PC-3 (cell line): ENCODE measurements at regions not wholly inside any gene's neighbourhood (a gene's known extent, or its start where the extent isn't known, plus 50 kb on each side); places are given as distances from the start of the nearest gene placed in this dataset.

Source experiments
- ATAC-seq: fragments of 200-7000 bp; cut with Tn5 transposase; 2 replicates; pipeline ENCODE4 v1.9.1; 2020; ENCODE audit warnings: mild to moderate bottlenecking, moderate library complexity
- BruUV-seq: library from RNA; stranded (reverse); fragments of 400-500 nt; replicated peaks from 2 replicates; lab custom pipeline; 2021; lab: Mats Ljungman, UMichigan
- CTCF ChIA-PET: fragments of 300-600 bp; sonication (Branson Sonifier 250); formaldehyde crosslinking; loops from one replicate; lab custom pipeline; 2022; ENCODE audit warnings: antibody characterized with exemption; lab: Charles Lee
- POLR2A ChIA-PET: fragments of 300-600 bp; sonication (Branson Sonifier 250); formaldehyde crosslinking; loops from one replicate; lab custom pipeline; 2022; ENCODE audit warnings: antibody characterized with exemption; ENCODE audit not compliant: unreplicated experiment; lab: Charles Lee
- DNase-seq: peaks from one replicate; pipeline ENCODE4 v3.0.0-alpha.2; 2015
- H2AFZ ChIP-seq: fragments of 300-600 bp; sonication (generic); 2 replicates; pipeline ENCODE4 v1.6.0; 2016; ENCODE audit warnings: antibody characterized with exemption, low read length
- H3F3A ChIP-seq: fragments of 300-600 bp; sonication (generic); one replicate; pipeline ENCODE4 v1.6.0; 2017; ENCODE audit warnings: antibody characterized with exemption, low read length, control low read depth, mild to moderate bottlenecking; ENCODE audit not compliant: unreplicated experiment
- H3K27ac ChIP-seq: fragments of 300-600 bp; sonication (generic); 2 replicates; pipeline ENCODE4 v1.5.1; 2016; ENCODE audit warnings: mild to moderate bottlenecking, low read length
- H3K27me3 ChIP-seq: fragments of 300-600 bp; sonication (generic); 2 replicates; pipeline ENCODE4 v1.6.1; 2016; ENCODE audit warnings: low read length, mixed read lengths
- H3K36me3 ChIP-seq: fragments of 300-600 bp; sonication (generic); 2 replicates; pipeline ENCODE4 v1.6.1; 2016; ENCODE audit warnings: low read depth, mixed run types, low read length, mixed read lengths
- H3K4me1 ChIP-seq: fragments of 300-600 bp; sonication (generic); 2 replicates; pipeline ENCODE4 v1.5.1; 2016; ENCODE audit warnings: low read length; ENCODE audit not compliant: insufficient read depth
- H3K4me2 ChIP-seq: fragments of 300-600 bp; sonication (generic); 2 replicates; pipeline ENCODE4 v1.6.0; 2016; ENCODE audit warnings: low read length
- H3K4me3 ChIP-seq: fragments of 300-600 bp; sonication (generic); 2 replicates; pipeline ENCODE4 v1.5.1; 2016; ENCODE audit warnings: mild to moderate bottlenecking, low read length, mixed read lengths
- H3K79me2 ChIP-seq: fragments of 300-600 bp; sonication (generic); 2 replicates; pipeline ENCODE4 v1.6.1; 2017; ENCODE audit warnings: low read length, mixed read lengths
- H3K9ac ChIP-seq: fragments of 300-600 bp; sonication (generic); 2 replicates; pipeline ENCODE4 v1.6.0; 2016; ENCODE audit warnings: mild to moderate bottlenecking, low read length
- H3K9me2 ChIP-seq: fragments of 300-600 bp; sonication (generic); replicated peaks from 2 replicates; pipeline ENCODE4 v1.6.1; 2016; ENCODE audit warnings: mixed run types, low read length, mixed read lengths
- H3K9me3 ChIP-seq: fragments of 300-600 bp; sonication (generic); 2 replicates; pipeline ENCODE4 v1.6.1; 2016; ENCODE audit warnings: low read length, mixed read lengths
- H4K20me1 ChIP-seq: fragments of 300-600 bp; sonication (generic); 2 replicates; pipeline ENCODE4 v1.6.1; 2016; ENCODE audit warnings: low read length, mixed read lengths
- CTCF ChIP-seq: fragments of 300-600 bp; sonication (generic); conservative IDR thresholded peaks from 2 replicates; pipeline ENCODE4 v1.5.1; 2017; ENCODE audit warnings: antibody characterized with exemption, low read depth, mild to moderate bottlenecking, low read length
- EZH2 ChIP-seq: fragments of 300-600 bp; sonication (generic); IDR thresholded peaks from one replicate; pipeline ENCODE4 v1.6.1; 2017; ENCODE audit warnings: antibody characterized with exemption, mild to moderate bottlenecking, low read length; ENCODE audit not compliant: unreplicated experiment
- EZH2phosphoT487 ChIP-seq: fragments of 300-600 bp; sonication (generic); IDR thresholded peaks from 2 replicates; pipeline ENCODE4 v1.6.1; 2018; ENCODE audit warnings: mild to moderate bottlenecking, antibody characterized with exemption, low read length, borderline replicate concordance
- intact Hi-C: fragments of 100-400 bp; cut with micrococcal nuclease; formaldehyde crosslinking; loops from 2 replicates; pipeline ENCODE4 v1.9.0; 2023

DNA sequence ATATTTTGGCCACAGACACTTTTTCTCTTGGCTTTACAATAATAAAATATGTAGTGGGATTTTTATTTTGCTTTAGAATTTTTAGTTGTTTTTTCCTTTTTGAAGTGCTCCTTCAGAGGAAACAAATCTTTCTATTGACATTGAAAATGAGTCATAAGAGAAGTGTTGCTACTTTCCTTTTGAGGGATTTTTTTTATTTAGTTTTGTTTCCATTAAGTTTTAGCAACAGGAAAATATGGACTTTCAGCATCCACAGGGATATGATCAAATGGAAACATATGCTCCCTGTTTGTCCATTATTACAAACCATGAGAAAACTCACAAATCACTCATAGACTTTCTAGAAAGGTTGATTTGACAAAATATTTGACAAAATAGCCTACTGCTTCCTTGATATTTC is 65.3 kb upstream of the BMP2 start:
- CTCF ChIA-PET = no interaction called here
- Histone ChIP-seq H3K4me2 (no peak overlapping the region), H3F3A (no peaks in the 10 kb centered on the region), H3K79me2 (no peaks in the 10 kb centered on the region), H3K9ac (no peak overlapping the region), H3K4me1 (peaks cover 72% of the 10 kb centered on the region), H3K27ac (no peak overlapping the region), H3K27me3 (no peaks in the 10 kb centered on the region), H2AFZ (no peak overlapping the region), H3K36me3 (no peaks in the 10 kb centered on the region), H3K9me2 (no peaks in the 10 kb centered on the region), H4K20me1 (no peaks in the 10 kb centered on the region), H3K9me3 (no peaks in the 10 kb centered on the region), H3K4me3 (no peak overlapping the region)
- DNase-seq = peak; percentile 27
- no peak for ATAC-seq
- TF ChIP-seq CTCF (no peak), EZH2phosphoT487 (no peak), EZH2 (no peak)
- intact Hi-C loops = no loop called here
- POLR2A ChIA-PET = no interaction called here
- BruUV-seq = no TSS peak

DNA sequence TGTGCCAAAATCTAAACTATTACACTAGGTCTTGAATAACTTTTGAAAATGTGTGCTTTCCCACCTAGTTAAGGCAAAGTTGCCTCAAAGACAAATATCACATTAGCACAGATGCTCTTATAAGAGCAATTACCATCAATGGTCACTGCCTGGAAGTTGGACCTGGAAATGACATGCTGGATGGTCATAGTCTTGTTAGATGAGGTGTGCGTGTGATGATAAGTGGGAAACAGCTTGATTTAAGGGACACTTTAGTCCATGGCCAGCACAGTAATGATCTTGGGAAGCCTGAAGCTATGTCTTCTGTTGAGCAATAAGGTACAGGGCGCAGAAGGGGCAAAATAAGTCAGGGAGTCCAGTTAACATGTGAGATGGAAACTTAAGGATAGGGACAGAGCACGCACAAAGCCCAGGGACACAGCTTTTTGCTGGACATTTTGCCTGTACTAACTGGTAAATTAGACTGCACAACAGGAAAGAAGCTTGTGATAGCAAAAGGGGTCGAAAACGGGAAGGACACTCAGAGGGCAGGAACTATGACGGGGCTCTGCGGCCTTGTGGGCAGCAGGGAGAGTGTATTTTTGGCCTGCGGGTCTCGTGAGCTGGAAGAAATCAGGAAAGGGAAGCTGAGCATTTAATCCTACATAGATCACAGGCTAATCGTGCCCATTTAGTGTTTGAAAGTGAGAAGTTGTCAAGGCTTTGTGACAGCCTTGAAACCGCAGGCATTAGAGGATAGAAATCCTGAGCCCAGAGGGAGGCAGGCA is 66.7 kb upstream of the BMP2 start:
- DNase-seq (no peak), ATAC-seq (no peak)
- TF ChIP-seq CTCF = no peak
- no peak for TF ChIP-seq EZH2phosphoT487
- no peak for TF ChIP-seq EZH2
- POLR2A ChIA-PET = no interaction called here
- Histone ChIP-seq H3K9ac (no peak overlapping the region), H3K9me3 (no peaks in the 10 kb centered on the region), H3K4me3 (no peak overlapping the region), H3K4me1 (peaks cover 58% of the 10 kb centered on the region), H4K20me1 (no peaks in the 10 kb centered on the region), H3K27me3 (no peaks in the 10 kb centered on the region), H3K4me2 (no peak overlapping the region), H2AFZ (no peak overlapping the region), H3F3A (no peaks in the 10 kb centered on the region), H3K27ac (no peak overlapping the region), H3K79me2 (no peaks in the 10 kb centered on the region), H3K36me3 (no peaks in the 10 kb centered on the region), H3K9me2 (no peaks in the 10 kb centered on the region)
- CTCF ChIA-PET = no interaction called here
- BruUV-seq = no TSS peak
- intact Hi-C loops = no loop called here

- H4K20me1 ChIP-seq = no peaks in the 10 kb centered on the region
- no peak for ATAC-seq
- no peaks in the 10 kb centered on the region for H3K36me3 ChIP-seq
- intact Hi-C loops = no loop called here
- H3K4me2 ChIP-seq = no peak overlapping the region
- no peaks in the 10 kb centered on the region for H3F3A ChIP-seq
- DNase-seq = no peak
- no TSS peak for BruUV-seq
- no peak overlapping the region for H3K9ac ChIP-seq
- no peak overlapping the region for H3K27ac ChIP-seq
- POLR2A ChIA-PET = no interaction called here
- no peaks in the 10 kb centered on the region for H3K27me3 ChIP-seq
- no peaks in the 10 kb centered on the region for H3K9me2 ChIP-seq
- no peak overlapping the region for H2AFZ ChIP-seq
- CTCF ChIA-PET = no interaction called here
- TF ChIP-seq EZH2phosphoT487 (no peak), EZH2 (no peak), CTCF (no peak)
- no peak overlapping the region for H3K4me3 ChIP-seq
- H3K9me3 ChIP-seq = no peaks in the 10 kb centered on the region
- H3K79me2 ChIP-seq = no peaks in the 10 kb centered on the region
- peaks cover 51% of the 10 kb centered on the region for H3K4me1 ChIP-seq
These were observed 67.4 kb upstream of the BMP2 start for GRCh38 chr20:6699921-6700562.
